DND-41 (cell line): ENCODE measurements at regions not wholly inside any gene's neighbourhood (a gene's known extent, or its start where the extent isn't known, plus 50 kb on each side); places are given as distances from the start of the nearest gene placed in this dataset.
"Not testable (repeated sequence)": the region's sequence is repeated elsewhere in the genome, so short reads cannot be mapped to it uniquely, and the experiment has no call there.

Source experiments
- ATAC-seq: fragments of 200-7000 bp; cut with Tn5 transposase; 3 replicates; pipeline ENCODE4 v1.9.1; 2021; ENCODE audit warnings: low read depth; ENCODE audit not compliant: insufficient read depth
- DNase-seq: peaks from one replicate; pipeline ENCODE4 v3.0.0-alpha.2; 2020
- H2AFZ ChIP-seq: 2 replicates; pipeline ENCODE4 v1.6.0; 2012; ENCODE audit warnings: low read depth, low read length
- H3K27ac ChIP-seq: 2 replicates; pipeline ENCODE4 v1.5.1; 2012; ENCODE audit warnings: low read length, inconsistent platforms
- H3K27me3 ChIP-seq: fragments of 200-600 bp; sonication (generic); 2 replicates; pipeline ENCODE4 v1.6.0; 2012; ENCODE audit warnings: low read length, mild to moderate bottlenecking, inconsistent platforms; ENCODE audit not compliant: insufficient read depth, poor library complexity
- H3K36me3 ChIP-seq: 2 replicates; pipeline ENCODE4 v1.5.1; 2012; ENCODE audit warnings: low read length, inconsistent platforms; ENCODE audit not compliant: insufficient read depth
- H3K4me1 ChIP-seq: 2 replicates; pipeline ENCODE4 v1.5.1; 2012; ENCODE audit warnings: mild to moderate bottlenecking, low read length; ENCODE audit not compliant: insufficient read depth
- H3K4me2 ChIP-seq: 2 replicates; pipeline ENCODE4 v1.6.0; 2012; ENCODE audit warnings: mild to moderate bottlenecking, moderate library complexity, low read length, inconsistent platforms; ENCODE audit not compliant: insufficient read depth
- H3K4me3 ChIP-seq, 2 experiments: fragments of 200-600 bp in 1 of 2; shearing (Covaris generic) in 1 of 2; 2 replicates each; pipeline ENCODE4 v1.5.1; 2012 to 2016; ENCODE audit warnings: inconsistent platforms in 2 of 2, low read length in 2 of 2, mild to moderate bottlenecking in 2 of 2, low read depth in 1 of 2, moderate library complexity in 1 of 2
- H3K79me2 ChIP-seq: 2 replicates; pipeline ENCODE4 v1.6.0; 2012; ENCODE audit warnings: low read length, inconsistent platforms; ENCODE audit not compliant: insufficient read depth
- H3K9ac ChIP-seq: 2 replicates; pipeline ENCODE4 v1.6.0; 2012; ENCODE audit warnings: low read depth, mild to moderate bottlenecking, inconsistent platforms, low read length, moderate library complexity
- H3K9me3 ChIP-seq: 2 replicates; pipeline ENCODE4 v1.5.1; 2012; ENCODE audit warnings: low read length, moderate library complexity, mild to moderate bottlenecking, inconsistent platforms; ENCODE audit not compliant: insufficient read depth, severe bottlenecking
- H4K20me1 ChIP-seq: 2 replicates; pipeline ENCODE4 v1.6.0; 2012; ENCODE audit warnings: low read length; ENCODE audit not compliant: insufficient read depth
- EZH2 ChIP-seq: IDR thresholded peaks from 3 replicates; pipeline ENCODE4 v1.6.1; 2012; ENCODE audit warnings: borderline replicate concordance, low read depth, mild to moderate bottlenecking, moderate library complexity, low read length, inconsistent platforms; ENCODE audit not compliant: severe bottlenecking
- TF ChIP-seq, protein P1 (sequence below): IDR thresholded peaks from 2 replicates; pipeline ENCODE4 v1.5.1; 2012; ENCODE audit warnings: borderline replicate concordance, low read length, moderate library complexity, mild to moderate bottlenecking; ENCODE audit not compliant: poor library complexity, severe bottlenecking; ENCODE audit errors: extremely low read depth

DNA sequence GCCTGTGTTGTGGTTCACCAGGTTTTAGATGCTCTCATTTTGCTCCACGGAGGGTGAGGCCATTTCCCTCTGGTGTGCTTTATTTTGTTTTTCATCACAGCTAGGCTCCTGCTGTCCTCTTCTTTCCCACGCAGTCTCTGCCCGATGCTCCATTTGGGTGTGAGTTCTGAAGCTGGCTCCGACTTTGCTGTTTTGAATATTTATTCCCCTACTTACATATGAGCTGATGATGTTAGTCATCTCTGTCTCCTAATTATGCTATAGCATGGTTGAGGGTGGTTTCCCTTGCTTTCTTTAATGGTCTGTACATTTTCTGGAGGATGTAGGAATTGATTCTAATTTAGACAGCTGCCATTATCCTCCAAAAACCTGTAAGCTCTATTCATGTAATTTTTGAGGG, 168.1 kb upstream of the MYRIP start:
- Histone ChIP-seq H3K79me2 (no peaks in the 10 kb centered on the region), H3K36me3 (no peaks in the 10 kb centered on the region), H3K4me2 (no peak overlapping the region), H3K27ac (no peak overlapping the region), H3K4me3 (no peak overlapping the region), H3K9me3 (no peaks in the 10 kb centered on the region), H3K27me3 (no peaks in the 10 kb centered on the region), H4K20me1 (no peaks in the 10 kb centered on the region), H3K4me1 (no peaks in the 10 kb centered on the region), H2AFZ (no peak overlapping the region), H3K9ac (no peak overlapping the region)
- DNase-seq (no peak), ATAC-seq (no peak)
- TF ChIP-seq, protein P1, sequence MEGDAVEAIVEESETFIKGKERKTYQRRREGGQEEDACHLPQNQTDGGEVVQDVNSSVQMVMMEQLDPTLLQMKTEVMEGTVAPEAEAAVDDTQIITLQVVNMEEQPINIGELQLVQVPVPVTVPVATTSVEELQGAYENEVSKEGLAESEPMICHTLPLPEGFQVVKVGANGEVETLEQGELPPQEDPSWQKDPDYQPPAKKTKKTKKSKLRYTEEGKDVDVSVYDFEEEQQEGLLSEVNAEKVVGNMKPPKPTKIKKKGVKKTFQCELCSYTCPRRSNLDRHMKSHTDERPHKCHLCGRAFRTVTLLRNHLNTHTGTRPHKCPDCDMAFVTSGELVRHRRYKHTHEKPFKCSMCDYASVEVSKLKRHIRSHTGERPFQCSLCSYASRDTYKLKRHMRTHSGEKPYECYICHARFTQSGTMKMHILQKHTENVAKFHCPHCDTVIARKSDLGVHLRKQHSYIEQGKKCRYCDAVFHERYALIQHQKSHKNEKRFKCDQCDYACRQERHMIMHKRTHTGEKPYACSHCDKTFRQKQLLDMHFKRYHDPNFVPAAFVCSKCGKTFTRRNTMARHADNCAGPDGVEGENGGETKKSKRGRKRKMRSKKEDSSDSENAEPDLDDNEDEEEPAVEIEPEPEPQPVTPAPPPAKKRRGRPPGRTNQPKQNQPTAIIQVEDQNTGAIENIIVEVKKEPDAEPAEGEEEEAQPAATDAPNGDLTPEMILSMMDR: no peak
- no peak for TF ChIP-seq EZH2

DNA sequence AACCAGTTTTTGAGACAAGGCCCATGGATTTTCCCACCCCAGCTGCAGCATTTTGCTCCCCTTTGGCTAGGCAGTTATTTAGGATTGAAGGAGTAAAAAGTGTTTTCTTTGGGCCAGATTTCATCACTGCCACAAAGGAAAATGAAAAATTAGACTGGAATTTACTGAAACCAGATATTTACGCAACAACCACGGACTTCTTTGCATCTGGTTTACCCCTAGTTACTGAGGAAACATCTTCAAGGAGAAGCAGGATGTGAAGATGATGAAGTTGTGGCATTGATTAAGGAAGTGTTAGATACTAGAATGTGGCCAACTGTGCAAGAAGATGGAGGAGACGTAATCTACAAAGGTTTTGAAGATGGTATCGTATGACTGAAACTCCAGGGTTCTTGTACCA, 165.2 kb upstream of the MYRIP start:
- TF ChIP-seq EZH2: no peak
- TF ChIP-seq, protein P1: no peak
- H2AFZ ChIP-seq: no peak overlapping the region
- ATAC-seq: no peak
- H3K27ac ChIP-seq: no peak overlapping the region
- no peak for DNase-seq
- no peaks in the 10 kb centered on the region for H4K20me1 ChIP-seq
- no peaks in the 10 kb centered on the region for H3K79me2 ChIP-seq
- no peak overlapping the region for H3K9ac ChIP-seq
- H3K36me3 ChIP-seq: no peaks in the 10 kb centered on the region
- H3K9me3 ChIP-seq: no peaks in the 10 kb centered on the region
- H3K4me1 ChIP-seq: no peaks in the 10 kb centered on the region
- no peaks in the 10 kb centered on the region for H3K27me3 ChIP-seq
- no peak overlapping the region for H3K4me3 ChIP-seq
- H3K4me2 ChIP-seq: no peak overlapping the region

DNA sequence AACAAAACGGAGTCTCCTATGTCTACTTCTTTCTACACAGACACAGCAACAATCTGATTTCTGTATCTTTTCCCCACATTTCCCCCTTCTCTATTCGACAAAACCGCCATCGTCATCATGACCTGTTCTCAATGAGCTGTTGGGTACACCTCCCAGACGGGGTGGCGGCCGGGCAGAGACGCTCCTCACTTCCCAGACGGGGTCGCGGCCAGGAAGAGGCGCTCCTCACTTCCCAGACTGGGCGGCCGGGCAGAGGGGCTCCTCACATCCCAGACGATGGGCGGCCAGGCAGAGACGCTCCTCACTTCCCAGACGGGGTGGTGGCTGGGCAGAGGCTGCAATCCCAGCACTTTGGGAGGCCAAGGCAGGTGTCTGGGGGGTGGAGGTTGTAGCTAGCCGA, 158.2 kb upstream of the MYRIP start:
- H3K79me2 ChIP-seq, H4K20me1 ChIP-seq, DNase-seq: not testable (repeated sequence)

DNA sequence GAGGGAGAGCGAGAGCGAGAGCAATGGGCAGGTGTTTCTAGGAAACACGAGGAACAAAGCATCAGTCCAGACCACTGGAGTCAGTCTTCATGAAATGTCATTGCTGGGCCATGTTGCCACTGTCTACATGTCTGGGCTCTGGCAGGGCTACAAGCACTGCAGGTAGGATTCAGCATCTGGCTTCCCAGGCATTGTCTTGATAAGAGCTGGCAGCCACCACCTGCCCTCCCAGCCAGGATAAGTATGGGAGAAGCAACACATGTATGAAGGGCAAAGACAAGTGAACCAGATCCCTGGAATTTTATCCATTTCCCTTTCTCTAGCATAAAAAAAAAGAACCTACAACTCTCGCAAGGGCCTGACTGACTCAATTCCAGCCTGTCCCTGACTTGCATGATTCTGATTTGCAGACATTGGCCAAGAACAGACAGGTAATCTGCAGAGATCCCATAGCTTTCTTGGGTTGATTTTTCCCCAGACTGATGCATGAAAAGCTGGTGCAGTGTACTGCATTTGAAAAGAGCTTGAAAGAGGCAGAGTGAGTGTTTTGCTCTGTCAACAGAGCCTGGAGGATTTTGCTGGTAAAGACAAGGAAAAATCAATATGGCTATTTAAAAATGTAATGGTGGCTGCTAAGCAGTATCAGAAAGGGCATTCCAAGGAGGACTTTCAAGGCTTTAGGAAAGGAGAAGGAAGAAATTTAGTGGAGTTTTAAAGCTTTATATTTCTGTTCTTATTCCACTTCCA, 157.2 kb upstream of the MYRIP start:
- Histone ChIP-seq H3K27ac (no peak overlapping the region), H2AFZ (no peak overlapping the region), H3K79me2 (no peaks in the 10 kb centered on the region), H3K27me3 (no peaks in the 10 kb centered on the region), H4K20me1 (no peaks in the 10 kb centered on the region), H3K36me3 (no peaks in the 10 kb centered on the region), H3K9ac (no peak overlapping the region), H3K9me3 (no peaks in the 10 kb centered on the region), H3K4me1 (no peaks in the 10 kb centered on the region), H3K4me3 (no peak overlapping the region), H3K4me2 (no peak overlapping the region)
- ATAC-seq: no peak
- DNase-seq: no peak
- TF ChIP-seq, protein P1: no peak
- TF ChIP-seq EZH2: no peak

More for the DNA sequence above, 158.2 kb upstream of the MYRIP start:
- H2AFZ ChIP-seq, H3K4me3 ChIP-seq, H3K4me1 ChIP-seq, H3K27me3 ChIP-seq, H3K9ac ChIP-seq, H3K9me3 ChIP-seq, H3K36me3 ChIP-seq, H3K27ac ChIP-seq, ATAC-seq, H3K4me2 ChIP-seq: not testable (repeated sequence)

DNA sequence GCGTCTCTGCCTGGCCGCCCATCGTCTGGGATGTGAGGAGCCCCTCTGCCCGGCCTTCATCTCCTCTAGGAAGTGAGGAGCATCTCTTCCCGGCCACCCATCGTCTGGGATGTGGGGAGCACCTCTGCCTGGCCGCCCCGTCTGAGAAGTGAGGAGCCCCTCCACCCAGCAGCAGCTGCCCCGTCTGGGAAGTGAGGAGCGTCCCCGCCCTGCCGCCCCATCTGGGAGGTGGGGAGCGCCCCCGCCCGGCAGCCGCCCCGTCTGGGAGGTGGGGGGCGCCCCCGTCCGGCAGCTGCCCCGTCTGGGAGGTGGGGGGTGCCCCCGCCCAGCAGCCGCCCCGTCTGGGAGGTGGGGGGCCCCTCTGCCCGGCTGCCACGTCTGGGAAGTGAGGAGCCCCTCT, 153.7 kb upstream of the MYRIP start:
- not testable (repeated sequence) for H3K4me3 ChIP-seq, ATAC-seq, H3K27me3 ChIP-seq, H3K4me1 ChIP-seq, H3K9ac ChIP-seq, H3K79me2 ChIP-seq, H3K4me2 ChIP-seq, H3K36me3 ChIP-seq, H4K20me1 ChIP-seq, H3K27ac ChIP-seq, DNase-seq, H3K9me3 ChIP-seq, H2AFZ ChIP-seq
